Ovary (tissue), 3 donors: ENCODE measurements at regions not wholly inside any gene's neighbourhood (a gene's known extent, or its start where the extent isn't known, plus 50 kb on each side); places are given as distances from the start of the nearest gene placed in this dataset.

Source experiments
- CTCF ChIP-seq, 3 donors: fragments of 450-650 bp in 2 of 3; fragments of 200-600 bp in 1 of 3; IDR thresholded peaks; one replicate each; pipeline versions ENCODE4 v1.5.1 to v1.8.0; 2016 to 2022; ENCODE audit warnings: antibody characterized with exemption in 3 of 3, mild to moderate bottlenecking in 1 of 3
- EP300 ChIP-seq: sonication (generic); formaldehyde crosslinking; IDR thresholded peaks from one replicate; pipeline ENCODE4 v1.6.1; 2017; ENCODE audit warnings: antibody characterized with exemption
- donor health status: DM: no; HTN: no; CAD: no.

GRCh38 chr9:119963258-119963797, 594.1 kb upstream of the BRINP1 start:
- TF ChIP-seq CTCF (IDR thresholded peaks at IDR 0.05), result no peak
- TF ChIP-seq EP300, result no peak
